Body of pancreas (tissue), 4 donors: ENCODE measurements at regions not wholly inside any gene's neighbourhood (a gene's known extent, or its start where the extent isn't known, plus 50 kb on each side); places are given as distances from the start of the nearest gene placed in this dataset.
A peak's percentile ranks its signal among the peaks of the same experiment; 100 is the strongest.

ENCODE experiments used
- ATAC-seq: fragments of 150-250 bp; one replicate; pipeline ENCODE4 v1.9.1; 2016
- DNase-seq, 4 donors: peaks; one replicate each; pipeline ENCODE4 v3.0.0-alpha.2; 2019
- H3K27ac ChIP-seq, 4 donors: fragments of 200-600 bp; sonication (generic); 1 replicate in 3 of 4; 2 replicates in 1 of 4; pipeline versions ENCODE4 v1.5.1 to v1.6.1; 2016 to 2019; ENCODE audit warnings: mild to moderate bottlenecking in 1 of 4, mixed read lengths in 1 of 4, moderate library complexity in 1 of 4
- H3K27me3 ChIP-seq, 2 donors: fragments of 200-600 bp; sonication (generic); one replicate each; pipeline ENCODE4 v1.6.0; 2016; ENCODE audit warnings: mild to moderate bottlenecking in 1 of 2
- H3K36me3 ChIP-seq, 2 donors: fragments of 200-600 bp; sonication (generic); replicated peaks in 1 of 2; 2 replicates each; pipeline ENCODE4 v1.5.1; 2016; ENCODE audit warnings: low read depth in 2 of 2; ENCODE audit not compliant: insufficient read depth in 1 of 2
- H3K4me1 ChIP-seq: fragments of 200-600 bp; sonication (generic); one replicate; pipeline ENCODE4 v1.6.0; 2016
- H3K4me3 ChIP-seq, 2 donors: fragments of 200-600 bp; sonication (generic); 1 replicate in 1 of 2; 2 replicates in 1 of 2; pipeline ENCODE4 v1.5.1; 2016 to 2019
- H3K9me3 ChIP-seq, 3 donors: fragments of 200-600 bp; sonication (generic); 1 replicate in 2 of 3; 2 replicates in 1 of 3; pipeline ENCODE4 v1.5.1; 2016
- POLR2A ChIP-seq, 3 donors: fragments of 450-650 bp; IDR thresholded peaks; one replicate each; pipeline ENCODE4 v1.6.1; 2016; ENCODE audit warnings: antibody characterized with exemption in 3 of 3, mild to moderate bottlenecking in 2 of 3
- WGBS, 2 donors: methylation state at CpG; one replicate each; pipeline ENCODE4 v1.1.5; 2017; 5-methylcytosine and 5-hydroxymethylcytosine counted together
- intact Hi-C: fragments of 100-400 bp; cut with DNase I; formaldehyde crosslinking; loops from one replicate; pipeline ENCODE4 v1.15.1; 2023
- TF ChIP-seq, protein P1 (sequence below), 7 experiments: fragments of 450-650 bp in 4 of 7; fragments of 200-600 bp in 3 of 7; sonication (generic) in 3 of 7; IDR thresholded peaks; one replicate each; pipeline ENCODE4 v1.5.1; 2016 to 2019; ENCODE audit warnings: antibody characterized with exemption in 7 of 7

DNA sequence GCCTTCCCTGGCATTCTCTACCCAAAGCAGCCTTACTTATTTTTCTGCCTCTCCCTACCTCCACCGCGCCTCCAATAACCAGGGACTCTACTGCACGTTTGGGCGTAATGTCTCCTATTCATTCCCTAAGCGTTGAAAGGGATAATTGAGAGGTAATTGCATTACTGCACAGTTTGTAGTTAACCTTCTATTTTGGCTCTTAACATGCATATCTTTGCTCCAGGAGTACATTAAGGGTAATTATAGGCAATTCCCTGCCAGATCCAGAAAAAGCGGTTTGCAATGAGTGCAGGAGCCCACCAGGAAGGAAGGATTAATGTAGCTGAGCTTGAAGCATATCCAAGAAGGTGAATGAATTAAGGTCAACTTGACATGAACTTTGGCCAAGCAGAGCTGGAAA, 558.4 kb downstream of the TYW1 start:
- TF ChIP-seq, protein P1, sequence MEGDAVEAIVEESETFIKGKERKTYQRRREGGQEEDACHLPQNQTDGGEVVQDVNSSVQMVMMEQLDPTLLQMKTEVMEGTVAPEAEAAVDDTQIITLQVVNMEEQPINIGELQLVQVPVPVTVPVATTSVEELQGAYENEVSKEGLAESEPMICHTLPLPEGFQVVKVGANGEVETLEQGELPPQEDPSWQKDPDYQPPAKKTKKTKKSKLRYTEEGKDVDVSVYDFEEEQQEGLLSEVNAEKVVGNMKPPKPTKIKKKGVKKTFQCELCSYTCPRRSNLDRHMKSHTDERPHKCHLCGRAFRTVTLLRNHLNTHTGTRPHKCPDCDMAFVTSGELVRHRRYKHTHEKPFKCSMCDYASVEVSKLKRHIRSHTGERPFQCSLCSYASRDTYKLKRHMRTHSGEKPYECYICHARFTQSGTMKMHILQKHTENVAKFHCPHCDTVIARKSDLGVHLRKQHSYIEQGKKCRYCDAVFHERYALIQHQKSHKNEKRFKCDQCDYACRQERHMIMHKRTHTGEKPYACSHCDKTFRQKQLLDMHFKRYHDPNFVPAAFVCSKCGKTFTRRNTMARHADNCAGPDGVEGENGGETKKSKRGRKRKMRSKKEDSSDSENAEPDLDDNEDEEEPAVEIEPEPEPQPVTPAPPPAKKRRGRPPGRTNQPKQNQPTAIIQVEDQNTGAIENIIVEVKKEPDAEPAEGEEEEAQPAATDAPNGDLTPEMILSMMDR (IDR thresholded peaks at IDR 0.05): no peak
- no peak for TF ChIP-seq POLR2A (IDR thresholded peaks at IDR 0.05)
- Histone ChIP-seq H3K27ac (no peak overlapping the region), H3K4me3 (no peak overlapping the region), H3K36me3 (no peaks in the 10 kb centered on the region), H3K27me3 (no peaks in the 10 kb centered on the region), H3K9me3 (no peaks in the 10 kb centered on the region), H3K4me1 (no peaks in the 10 kb centered on the region)
- WGBS, 2 donors: 53 to 56% methylated on average over 6 of the region's 6 CpGs
- ATAC-seq (no peak), DNase-seq (no peak)
- intact Hi-C loops: no loop called here

DNA sequence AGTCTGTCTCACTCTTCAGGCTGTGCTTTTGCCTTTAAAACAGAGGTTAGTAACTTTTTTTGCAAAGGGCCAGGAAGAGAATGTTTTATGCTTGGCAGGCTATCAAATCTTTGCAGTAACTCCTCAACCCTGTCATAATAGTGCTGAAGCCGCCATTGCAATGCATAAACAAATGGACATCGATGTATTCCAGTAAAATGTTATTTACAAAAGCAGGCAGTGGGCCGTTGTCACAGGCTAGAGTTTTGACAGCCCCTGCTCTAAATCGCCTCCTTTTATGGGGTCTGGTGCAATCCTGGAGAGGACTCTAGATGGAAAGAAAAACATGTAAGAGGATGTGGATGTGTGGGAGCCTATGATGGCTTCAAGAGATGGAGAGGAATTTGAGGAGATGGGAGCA, 568.3 kb downstream of the TYW1 start:
- no peaks in the 10 kb centered on the region for H3K4me1 ChIP-seq
- intact Hi-C loops: no loop called here
- no peak overlapping the region for H3K4me3 ChIP-seq
- DNase-seq: peak in 1 of 4 donors; percentile 3
- no peaks in the 10 kb centered on the region for H3K36me3 ChIP-seq
- no peaks in the 10 kb centered on the region for H3K9me3 ChIP-seq
- ATAC-seq: no peak
- TF ChIP-seq, protein P1 (IDR thresholded peaks at IDR 0.05): no peak
- no peak for TF ChIP-seq POLR2A (IDR thresholded peaks at IDR 0.05)
- no peaks in the 10 kb centered on the region for H3K27me3 ChIP-seq
- no peak overlapping the region for H3K27ac ChIP-seq
- 58 to 63% methylated on average over 4 of the region's 4 CpGs for WGBS, 2 donors

DNA sequence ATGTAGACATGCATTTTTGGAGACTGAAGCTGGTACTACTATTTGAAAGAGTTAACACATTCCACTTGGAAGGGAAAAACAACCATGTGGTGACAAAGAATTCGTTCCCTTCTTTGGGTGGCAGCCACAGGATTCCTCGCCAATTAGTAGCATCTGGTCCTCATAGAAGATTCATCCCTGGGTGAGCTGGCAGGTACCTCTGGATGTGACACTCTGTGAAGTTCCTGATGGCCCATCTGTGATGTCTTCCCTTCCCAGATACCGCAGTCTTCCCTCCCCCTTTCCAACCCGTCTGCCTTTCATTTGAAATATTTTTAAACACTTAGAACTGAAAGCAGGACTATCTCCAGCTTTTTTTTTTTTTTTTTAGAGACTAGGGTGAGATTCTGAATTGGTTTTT, 569.5 kb downstream of the TYW1 start:
- intact Hi-C loops: no loop called here
- WGBS, 2 donors: 57 to 59% methylated on average over 4 of the region's 4 CpGs
- Histone ChIP-seq H3K4me1 (no peaks in the 10 kb centered on the region), H3K36me3 (no peaks in the 10 kb centered on the region), H3K27ac (no peak overlapping the region), H3K9me3 (no peaks in the 10 kb centered on the region), H3K27me3 (no peaks in the 10 kb centered on the region), H3K4me3 (no peak overlapping the region)
- TF ChIP-seq POLR2A (IDR thresholded peaks at IDR 0.05): no peak
- TF ChIP-seq, protein P1 (IDR thresholded peaks at IDR 0.05): no peak
- DNase-seq (no peak), ATAC-seq (no peak)

DNA sequence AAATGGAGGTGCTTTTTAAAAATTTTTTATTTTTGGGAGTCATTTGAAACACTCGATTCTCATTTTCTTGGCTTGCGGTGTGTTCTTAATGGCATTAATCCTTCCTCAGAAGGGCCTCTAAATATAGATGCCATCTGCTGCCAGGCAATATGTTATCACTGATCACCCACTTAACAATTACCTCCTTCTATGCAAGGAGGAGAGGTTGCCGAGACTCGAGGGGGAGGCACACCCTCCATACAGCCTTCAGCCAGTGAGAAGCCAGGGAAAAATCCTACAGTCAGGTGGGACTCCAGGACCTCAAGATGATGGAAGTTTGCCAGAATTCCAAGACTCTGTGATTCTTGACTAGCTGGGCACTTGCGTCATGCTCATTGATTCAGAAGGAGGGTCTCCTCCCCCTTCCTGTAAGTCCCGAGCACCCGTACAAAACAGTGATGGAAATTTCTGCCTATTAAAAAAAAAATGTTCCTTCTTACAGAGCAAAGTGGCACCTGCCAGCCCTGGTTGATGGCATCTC, 574.5 kb downstream of the TYW1 start:
- ATAC-seq: no peak
- intact Hi-C loops: no loop called here
- TF ChIP-seq, protein P1 (IDR thresholded peaks at IDR 0.05): no peak
- no peak for TF ChIP-seq POLR2A (IDR thresholded peaks at IDR 0.05)
- whole genome bisulfite sequencing, 2 donors: 64 to 69% methylated on average over 6 to 7 of the region's 7 CpGs
- no peak for DNase-seq
- H3K27me3 ChIP-seq: no peaks in the 10 kb centered on the region
- no peaks in the 10 kb centered on the region for H3K9me3 ChIP-seq
- H3K4me1 ChIP-seq: no peaks in the 10 kb centered on the region
- no peak overlapping the region for H3K27ac ChIP-seq
- no peak overlapping the region for H3K4me3 ChIP-seq
- no peaks in the 10 kb centered on the region for H3K36me3 ChIP-seq

DNA sequence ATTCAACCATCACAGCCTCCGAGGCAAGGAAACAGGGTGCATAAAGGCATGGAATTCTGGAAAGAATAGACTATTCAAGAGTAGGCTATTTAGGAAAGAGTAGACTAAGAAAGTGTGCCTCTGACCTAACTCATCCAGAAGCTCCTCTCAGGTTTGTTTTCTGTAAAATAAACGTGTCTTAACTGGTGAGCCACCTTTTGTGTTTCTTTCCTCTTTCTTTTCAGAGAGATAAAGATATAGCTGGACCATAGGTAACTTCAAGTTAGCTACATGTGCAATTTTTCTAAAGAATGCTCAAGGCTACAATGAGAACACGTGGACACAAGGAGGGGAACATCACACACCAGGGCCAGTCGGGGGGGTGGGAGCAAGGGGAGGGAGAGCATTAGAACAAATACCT, 577.0 kb downstream of the TYW1 start:
- no peak overlapping the region for H3K4me3 ChIP-seq
- no peak for DNase-seq
- 47 to 54% methylated on average over 4 of the region's 4 CpGs for WGBS, 2 donors
- H3K9me3 ChIP-seq: no peaks in the 10 kb centered on the region
- no peaks in the 10 kb centered on the region for H3K27me3 ChIP-seq
- no peaks in the 10 kb centered on the region for H3K4me1 ChIP-seq
- intact Hi-C loops: no loop called here
- ATAC-seq: no peak
- TF ChIP-seq, protein P1 (IDR thresholded peaks at IDR 0.05): no peak
- no peak overlapping the region for H3K27ac ChIP-seq
- H3K36me3 ChIP-seq: no peaks in the 10 kb centered on the region
